HEK293 (cell line): ENCODE measurements at regions not wholly inside any gene's neighbourhood (a gene's known extent, or its start where the extent isn't known, plus 50 kb on each side); places are given as distances from the start of the nearest gene placed in this dataset.

Experiments used
- CTCF ChIA-PET: fragments of 350-600 bp; formaldehyde crosslinking; extraction: SDS; loops from one replicate; lab custom pipeline; 2021; ENCODE audit warnings: antibody characterized with exemption; lab: Yijun Ruan, JAX
- POLR2A ChIA-PET: fragments of 300-600 bp; formaldehyde crosslinking; extraction: SDS; loops from one replicate; lab custom pipeline; 2020; ENCODE audit warnings: antibody characterized with exemption, inconsistent platforms; lab: Yijun Ruan, JAX
- H3K27ac ChIP-seq: fragments of 200-500 bp; sonication (Bioruptor generic); 2 replicates; pipeline ENCODE4 v1.5.1; 2014; ENCODE audit warnings: low read depth, low read length, control low read depth, inconsistent platforms; ENCODE audit errors: extremely low read depth
- H3K36me3 ChIP-seq, 2 experiments: fragments of 200-500 bp in 1 of 2; sonication (Bioruptor generic) in 1 of 2; 1 replicate in 1 of 2; 2 replicates in 1 of 2; pipeline ENCODE4 v1.5.1; 2014 to 2017; ENCODE audit warnings: inconsistent platforms in 2 of 2, low read length in 2 of 2; ENCODE audit not compliant: control insufficient read depth in 2 of 2, insufficient read depth in 1 of 2
- H3K4me1 ChIP-seq: fragments of 200-500 bp; sonication (Bioruptor generic); 2 replicates; pipeline ENCODE4 v1.5.1; 2014; ENCODE audit warnings: mild to moderate bottlenecking, low read length, inconsistent platforms; ENCODE audit not compliant: control insufficient read depth, insufficient read depth
- H3K4me3 ChIP-seq: 2 replicates; pipeline ENCODE4 v1.5.1; 2011; ENCODE audit warnings: low read depth, mild to moderate bottlenecking, control low read depth, low read length, moderate library complexity
- H3K9me3 ChIP-seq: fragments of 200-500 bp; sonication (Bioruptor generic); 2 replicates; pipeline ENCODE4 v1.5.1; 2014; ENCODE audit warnings: low read depth, low read length, inconsistent platforms; ENCODE audit not compliant: control insufficient read depth, insufficient read depth
- GLIS1 ChIP-seq: fragments of 450-650 bp; formaldehyde crosslinking; IDR thresholded peaks from 2 replicates; pipeline ENCODE4 v1.5.1; 2016; ENCODE audit warnings: missing biosample characterization, missing genetic modification characterization
- HOXD13 ChIP-seq: sonication (generic); formaldehyde crosslinking; IDR thresholded peaks from 2 replicates; pipeline ENCODE4 v1.8.0; 2022; ENCODE audit warnings: missing genetic modification reagents, borderline replicate concordance
- SP2 ChIP-seq: fragments of 450-650 bp; formaldehyde crosslinking; IDR thresholded peaks from 2 replicates; pipeline ENCODE4 v1.5.1; 2016; ENCODE audit warnings: missing biosample characterization, missing genetic modification characterization
- YY1 ChIP-seq: fragments of 450-650 bp; formaldehyde crosslinking; IDR thresholded peaks from 2 replicates; pipeline ENCODE4 v1.5.1; 2018; ENCODE audit warnings: missing biosample characterization, missing genetic modification characterization
- ZNF169 ChIP-seq: fragments of 450-650 bp; formaldehyde crosslinking; IDR thresholded peaks from 2 replicates; pipeline ENCODE4 v1.5.1; 2016; ENCODE audit warnings: missing biosample characterization, missing genetic modification characterization
- ZNF214 ChIP-seq: fragments of 450-650 bp; formaldehyde crosslinking; IDR thresholded peaks from 2 replicates; pipeline ENCODE4 v1.5.1; 2017; ENCODE audit warnings: missing biosample characterization, mild to moderate bottlenecking, missing genetic modification characterization, borderline replicate concordance
- ZNF221 ChIP-seq: fragments of 450-650 bp; formaldehyde crosslinking; IDR thresholded peaks from 2 replicates; pipeline ENCODE4 v1.5.1; 2017; ENCODE audit warnings: missing biosample characterization, missing genetic modification characterization, borderline replicate concordance
- ZNF239 ChIP-seq: fragments of 450-650 bp; formaldehyde crosslinking; IDR thresholded peaks from 2 replicates; pipeline ENCODE4 v1.5.1; 2016; ENCODE audit warnings: missing biosample characterization, missing genetic modification characterization
- ZNF311 ChIP-seq: fragments of 450-650 bp; formaldehyde crosslinking; IDR thresholded peaks from 2 replicates; pipeline ENCODE4 v1.5.1; 2017; ENCODE audit warnings: missing biosample characterization, missing genetic modification characterization, borderline replicate concordance
- ZNF433 ChIP-seq: fragments of 450-650 bp; formaldehyde crosslinking; IDR thresholded peaks from 2 replicates; pipeline ENCODE4 v1.5.1; 2016; ENCODE audit warnings: missing biosample characterization, missing genetic modification characterization, low read depth
- ZNF510 ChIP-seq: fragments of 450-650 bp; formaldehyde crosslinking; IDR thresholded peaks from 2 replicates; pipeline ENCODE4 v1.5.1; 2018; ENCODE audit warnings: mild to moderate bottlenecking, missing genetic modification characterization, missing biosample characterization; ENCODE audit not compliant: insufficient replicate concordance
- ZNF571 ChIP-seq: fragments of 450-650 bp; formaldehyde crosslinking; IDR thresholded peaks from 2 replicates; pipeline ENCODE4 v1.5.0; 2017; ENCODE audit warnings: missing biosample characterization, missing genetic modification characterization
- ZNF621 ChIP-seq: fragments of 450-650 bp; formaldehyde crosslinking; IDR thresholded peaks from 2 replicates; pipeline ENCODE4 v1.5.1; 2017; ENCODE audit warnings: missing biosample characterization, missing genetic modification characterization
- ZNF747 ChIP-seq: fragments of 450-650 bp; formaldehyde crosslinking; IDR thresholded peaks from 2 replicates; pipeline ENCODE4 v1.5.1; 2016; ENCODE audit warnings: missing biosample characterization, missing genetic modification characterization
- ZNF837 ChIP-seq: fragments of 450-650 bp; formaldehyde crosslinking; IDR thresholded peaks from 2 replicates; pipeline ENCODE4 v1.5.1; 2016; ENCODE audit warnings: missing biosample characterization, missing genetic modification characterization
- TF ChIP-seq, protein P1 (sequence below): fragments of 450-650 bp; formaldehyde crosslinking; IDR thresholded peaks from 2 replicates; pipeline ENCODE4 v1.5.1; 2016; ENCODE audit warnings: missing biosample characterization, missing genetic modification characterization
- TF ChIP-seq, protein P2 (sequence below): fragments of 450-650 bp; formaldehyde crosslinking; IDR thresholded peaks from 2 replicates; pipeline ENCODE4 v1.5.1; 2017; ENCODE audit warnings: missing biosample characterization, mild to moderate bottlenecking, missing genetic modification characterization, moderate library complexity
- TF ChIP-seq, protein P3 (sequence below): fragments of 450-650 bp; formaldehyde crosslinking; IDR thresholded peaks from 2 replicates; pipeline ENCODE4 v1.5.1; 2016; ENCODE audit warnings: missing biosample characterization, missing genetic modification characterization
- TF ChIP-seq, protein P4 (sequence below): fragments of 450-650 bp; formaldehyde crosslinking; IDR thresholded peaks from 2 replicates; pipeline ENCODE4 v1.5.1; 2016; ENCODE audit warnings: missing biosample characterization, missing genetic modification characterization, borderline replicate concordance
- TF ChIP-seq, protein P5 (sequence below): fragments of 450-650 bp; IDR thresholded peaks from 2 replicates; pipeline ENCODE4 v1.5.1; 2018; ENCODE audit warnings: missing biosample characterization, missing genetic modification characterization

DNA sequence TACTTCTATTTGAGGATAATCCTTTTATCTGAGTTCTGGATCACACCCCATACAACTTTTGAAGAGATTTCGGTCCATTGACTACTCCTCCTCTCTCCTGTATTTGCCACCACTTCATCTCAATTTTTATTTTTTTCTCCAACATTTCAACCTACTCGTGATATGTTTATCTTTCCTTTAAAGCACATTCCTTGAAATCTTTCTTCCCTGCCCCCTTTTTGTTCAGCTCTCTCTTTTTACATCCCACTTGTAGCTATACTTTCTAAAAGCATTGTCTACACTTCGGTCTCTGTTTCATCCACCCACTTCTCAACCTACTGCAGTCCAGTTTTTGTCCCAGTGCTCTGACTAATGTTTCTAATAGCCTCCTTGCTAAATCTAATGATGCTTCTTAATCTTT, 299.4 kb downstream of the PSAT1 start (continued):
- TF ChIP-seq, protein P1, sequence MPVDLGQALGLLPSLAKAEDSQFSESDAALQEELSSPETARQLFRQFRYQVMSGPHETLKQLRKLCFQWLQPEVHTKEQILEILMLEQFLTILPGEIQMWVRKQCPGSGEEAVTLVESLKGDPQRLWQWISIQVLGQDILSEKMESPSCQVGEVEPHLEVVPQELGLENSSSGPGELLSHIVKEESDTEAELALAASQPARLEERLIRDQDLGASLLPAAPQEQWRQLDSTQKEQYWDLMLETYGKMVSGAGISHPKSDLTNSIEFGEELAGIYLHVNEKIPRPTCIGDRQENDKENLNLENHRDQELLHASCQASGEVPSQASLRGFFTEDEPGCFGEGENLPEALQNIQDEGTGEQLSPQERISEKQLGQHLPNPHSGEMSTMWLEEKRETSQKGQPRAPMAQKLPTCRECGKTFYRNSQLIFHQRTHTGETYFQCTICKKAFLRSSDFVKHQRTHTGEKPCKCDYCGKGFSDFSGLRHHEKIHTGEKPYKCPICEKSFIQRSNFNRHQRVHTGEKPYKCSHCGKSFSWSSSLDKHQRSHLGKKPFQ (tag by site-specific recombination): no peak
- TF ChIP-seq ZNF214 (tag by site-specific recombination) (no peak), ZNF239 (no peak)

DNA sequence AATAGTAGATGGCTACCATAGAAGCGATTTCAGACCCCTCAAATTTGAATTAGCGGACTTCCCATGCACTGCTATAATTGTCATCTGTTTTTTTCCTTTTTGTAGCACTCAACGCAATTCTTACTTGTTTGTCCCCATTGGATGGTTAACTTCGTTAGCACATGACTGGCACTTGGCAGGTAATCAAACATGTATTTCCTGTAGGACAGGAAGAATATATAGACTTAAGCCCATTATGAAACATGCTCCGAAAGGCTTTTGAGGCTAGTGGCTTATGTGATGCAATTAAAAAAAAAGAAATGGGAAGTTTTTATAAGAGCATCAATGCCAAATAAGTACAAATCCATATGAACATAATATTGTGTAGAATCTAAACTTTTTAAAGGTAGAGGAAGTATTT, 301.2 kb downstream of the PSAT1 start:
- Histone ChIP-seq H3K27ac (no peak overlapping the region), H3K36me3 (no peaks in the 10 kb centered on the region), H3K4me3 (no peak overlapping the region), H3K9me3 (no peaks in the 10 kb centered on the region), H3K4me1 (no peaks in the 10 kb centered on the region)
- ChIA-PET POLR2A (no interaction called here), CTCF (no interaction called here)
- TF ChIP-seq HOXD13 (no peak), ZNF621 (tag by site-specific recombination) (no peak), ZNF169 (tag by site-specific recombination) (no peak), ZNF433 (tag by site-specific recombination) (no peak), ZNF571 (no peak), YY1 (tag by site-specific recombination) (no peak), ZNF221 (no peak), ZNF510 (tag by site-specific recombination) (no peak), ZNF747 (no peak), SP2 (tag by site-specific recombination) (no peak), ZNF837 (no peak), ZNF311 (tag by site-specific recombination) (no peak), GLIS1 (tag by site-specific recombination) (no peak)
- TF ChIP-seq, protein P2, sequence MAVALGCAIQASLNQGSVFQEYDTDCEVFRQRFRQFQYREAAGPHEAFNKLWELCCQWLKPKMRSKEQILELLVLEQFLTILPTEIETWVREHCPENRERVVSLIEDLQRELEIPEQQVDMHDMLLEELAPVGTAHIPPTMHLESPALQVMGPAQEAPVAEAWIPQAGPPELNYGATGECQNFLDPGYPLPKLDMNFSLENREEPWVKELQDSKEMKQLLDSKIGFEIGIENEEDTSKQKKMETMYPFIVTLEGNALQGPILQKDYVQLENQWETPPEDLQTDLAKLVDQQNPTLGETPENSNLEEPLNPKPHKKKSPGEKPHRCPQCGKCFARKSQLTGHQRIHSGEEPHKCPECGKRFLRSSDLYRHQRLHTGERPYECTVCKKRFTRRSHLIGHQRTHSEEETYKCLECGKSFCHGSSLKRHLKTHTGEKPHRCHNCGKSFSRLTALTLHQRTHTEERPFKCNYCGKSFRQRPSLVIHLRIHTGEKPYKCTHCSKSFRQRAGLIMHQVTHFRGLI (tag by site-specific recombination): no peak
- TF ChIP-seq, protein P3, sequence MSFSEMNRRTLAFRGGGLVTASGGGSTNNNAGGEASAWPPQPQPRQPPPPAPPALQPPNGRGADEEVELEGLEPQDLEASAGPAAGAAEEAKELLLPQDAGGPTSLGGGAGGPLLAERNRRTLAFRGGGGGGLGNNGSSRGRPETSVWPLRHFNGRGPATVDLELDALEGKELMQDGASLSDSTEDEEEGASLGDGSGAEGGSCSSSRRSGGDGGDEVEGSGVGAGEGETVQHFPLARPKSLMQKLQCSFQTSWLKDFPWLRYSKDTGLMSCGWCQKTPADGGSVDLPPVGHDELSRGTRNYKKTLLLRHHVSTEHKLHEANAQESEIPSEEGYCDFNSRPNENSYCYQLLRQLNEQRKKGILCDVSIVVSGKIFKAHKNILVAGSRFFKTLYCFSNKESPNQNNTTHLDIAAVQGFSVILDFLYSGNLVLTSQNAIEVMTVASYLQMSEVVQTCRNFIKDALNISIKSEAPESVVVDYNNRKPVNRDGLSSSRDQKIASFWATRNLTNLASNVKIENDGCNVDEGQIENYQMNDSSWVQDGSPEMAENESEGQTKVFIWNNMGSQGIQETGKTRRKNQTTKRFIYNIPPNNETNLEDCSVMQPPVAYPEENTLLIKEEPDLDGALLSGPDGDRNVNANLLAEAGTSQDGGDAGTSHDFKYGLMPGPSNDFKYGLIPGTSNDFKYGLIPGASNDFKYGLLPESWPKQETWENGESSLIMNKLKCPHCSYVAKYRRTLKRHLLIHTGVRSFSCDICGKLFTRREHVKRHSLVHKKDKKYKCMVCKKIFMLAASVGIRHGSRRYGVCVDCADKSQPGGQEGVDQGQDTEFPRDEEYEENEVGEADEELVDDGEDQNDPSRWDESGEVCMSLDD (tag by site-specific recombination): no peak
- TF ChIP-seq, protein P4, sequence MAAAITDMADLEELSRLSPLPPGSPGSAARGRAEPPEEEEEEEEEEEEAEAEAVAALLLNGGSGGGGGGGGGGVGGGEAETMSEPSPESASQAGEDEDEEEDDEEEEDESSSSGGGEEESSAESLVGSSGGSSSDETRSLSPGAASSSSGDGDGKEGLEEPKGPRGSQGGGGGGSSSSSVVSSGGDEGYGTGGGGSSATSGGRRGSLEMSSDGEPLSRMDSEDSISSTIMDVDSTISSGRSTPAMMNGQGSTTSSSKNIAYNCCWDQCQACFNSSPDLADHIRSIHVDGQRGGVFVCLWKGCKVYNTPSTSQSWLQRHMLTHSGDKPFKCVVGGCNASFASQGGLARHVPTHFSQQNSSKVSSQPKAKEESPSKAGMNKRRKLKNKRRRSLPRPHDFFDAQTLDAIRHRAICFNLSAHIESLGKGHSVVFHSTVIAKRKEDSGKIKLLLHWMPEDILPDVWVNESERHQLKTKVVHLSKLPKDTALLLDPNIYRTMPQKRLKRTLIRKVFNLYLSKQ (tag by site-specific recombination): no peak
- TF ChIP-seq, protein P5, sequence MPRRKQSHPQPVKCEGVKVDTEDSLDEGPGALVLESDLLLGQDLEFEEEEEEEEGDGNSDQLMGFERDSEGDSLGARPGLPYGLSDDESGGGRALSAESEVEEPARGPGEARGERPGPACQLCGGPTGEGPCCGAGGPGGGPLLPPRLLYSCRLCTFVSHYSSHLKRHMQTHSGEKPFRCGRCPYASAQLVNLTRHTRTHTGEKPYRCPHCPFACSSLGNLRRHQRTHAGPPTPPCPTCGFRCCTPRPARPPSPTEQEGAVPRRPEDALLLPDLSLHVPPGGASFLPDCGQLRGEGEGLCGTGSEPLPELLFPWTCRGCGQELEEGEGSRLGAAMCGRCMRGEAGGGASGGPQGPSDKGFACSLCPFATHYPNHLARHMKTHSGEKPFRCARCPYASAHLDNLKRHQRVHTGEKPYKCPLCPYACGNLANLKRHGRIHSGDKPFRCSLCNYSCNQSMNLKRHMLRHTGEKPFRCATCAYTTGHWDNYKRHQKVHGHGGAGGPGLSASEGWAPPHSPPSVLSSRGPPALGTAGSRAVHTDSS: no peak
